GM23248 (cell line): ENCODE measurements at regions not wholly inside any gene's neighbourhood (a gene's known extent, or its start where the extent isn't known, plus 50 kb on each side); places are given as distances from the start of the nearest gene placed in this dataset.

Source experiments
- EZH2 ChIP-seq: fragments of 200-600 bp; sonication (generic); IDR thresholded peaks from 2 replicates; pipeline ENCODE4 v1.6.1; 2018; ENCODE audit warnings: antibody characterized with exemption, mild to moderate bottlenecking; ENCODE audit not compliant: insufficient read depth, poor library complexity, severe bottlenecking
- EZH2phosphoT487 ChIP-seq: fragments of 200-600 bp; sonication (generic); IDR thresholded peaks from 2 replicates; pipeline ENCODE4 v1.6.1; 2018; ENCODE audit warnings: antibody characterized with exemption, moderate library complexity, mild to moderate bottlenecking, low read depth; ENCODE audit not compliant: insufficient read depth

DNA sequence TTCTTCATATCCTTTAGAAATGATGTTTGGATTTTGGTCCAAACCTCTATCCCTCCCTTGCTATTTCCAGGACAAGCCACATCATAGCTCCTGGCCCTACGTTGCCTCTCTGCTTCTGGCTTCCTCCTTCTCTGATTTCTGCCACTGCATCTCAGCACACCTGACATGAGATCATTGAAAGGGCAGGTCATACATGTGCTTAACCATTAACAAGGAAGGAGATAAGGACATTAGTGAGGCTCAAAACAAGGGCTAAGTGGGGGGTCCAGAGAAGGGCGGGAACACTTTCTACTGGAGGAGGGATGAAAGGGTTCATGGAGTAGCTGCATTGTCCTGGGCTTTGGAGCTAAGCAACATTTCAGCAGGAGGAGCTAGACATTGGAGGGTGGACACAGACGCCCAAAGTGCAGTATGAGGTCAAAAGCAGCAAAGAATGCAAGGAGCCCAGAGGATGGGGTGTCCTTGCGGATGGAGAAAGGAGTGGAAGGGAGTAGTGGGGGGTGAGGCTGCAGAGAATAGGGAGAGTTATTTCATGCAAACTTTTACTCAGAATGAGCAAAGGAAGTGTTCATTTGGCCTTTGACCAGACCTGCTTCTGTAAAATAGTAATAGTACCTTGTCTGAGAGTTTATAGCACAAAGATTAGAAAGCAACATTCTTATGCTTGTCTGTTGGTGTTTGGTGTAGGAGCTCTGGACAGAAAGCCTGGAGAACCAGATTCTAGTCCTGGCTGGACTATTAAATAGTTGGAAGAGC is 102.4 kb upstream of the CREB5 start:
- no peak for TF ChIP-seq EZH2
- no peak for TF ChIP-seq EZH2phosphoT487
